ENCODE measurements at regions not wholly inside any gene's neighbourhood (a gene's known extent, or its start where the extent isn't known, plus 50 kb on each side); places are given as distances from the start of the nearest gene placed in this dataset.

GRCh38 chr10:126783806-126784557 is 113.5 kb upstream of the C10orf90 start:
- DNase-seq (ENCODE audit: low read depth), result no peak

GRCh38 chr10:126787201-126787600 is 116.7 kb upstream of the C10orf90 start:
- DNase-seq (ENCODE audit: low read depth), result no peak

- DNase-seq (ENCODE audit: low read depth), result no peak
These were observed 109.9 kb upstream of the DOCK1 start for GRCh38 chr10:126795318-126795717.

- DNase-seq (ENCODE audit: low read depth), result no peak
These were observed 106.6 kb upstream of the DOCK1 start for GRCh38 chr10:126798649-126799048.

- DNase-seq (ENCODE audit: low read depth), result no peak
These were observed 101.8 kb upstream of the DOCK1 start for GRCh38 chr10:126803394-126803793.

GRCh38 chr10:126804396-126804795 is 100.8 kb upstream of the DOCK1 start:
- no peak for DNase-seq (ENCODE audit: low read depth)

GRCh38 chr10:126806498-126806897 is 98.7 kb upstream of the DOCK1 start:
- no peak for DNase-seq (ENCODE audit: low read depth)

- DNase-seq (ENCODE audit: low read depth), result no peak
These were observed 98.1 kb upstream of the DOCK1 start for GRCh38 chr10:126806991-126807702.

- DNase-seq (ENCODE audit: low read depth), result no peak
These were observed 97.1 kb upstream of the DOCK1 start for GRCh38 chr10:126808103-126808502.

- no peak for DNase-seq (ENCODE audit: low read depth)
These were observed 91.8 kb upstream of the DOCK1 start for GRCh38 chr10:126813432-126813831.

- DNase-seq (ENCODE audit: low read depth), result no peak
These were observed 71.7 kb upstream of the DOCK1 start for GRCh38 chr10:126833542-126833941.

- no peak for DNase-seq (ENCODE audit: low read depth)
These were observed 69.2 kb upstream of the DOCK1 start for GRCh38 chr10:126836009-126836408.

- DNase-seq (ENCODE audit: low read depth), result no peak
These were observed 66.9 kb upstream of the DOCK1 start for GRCh38 chr10:126838316-126838715.

- DNase-seq (ENCODE audit: low read depth), result no peak
These were observed 66.0 kb upstream of the DOCK1 start for GRCh38 chr10:126839094-126839761.

- no peak for DNase-seq (ENCODE audit: low read depth)
These were observed 64.6 kb upstream of the DOCK1 start for GRCh38 chr10:126840576-126841135.

GRCh38 chr10:126841341-126841895 is 63.8 kb upstream of the DOCK1 start:
- no peak for DNase-seq (ENCODE audit: low read depth)

- no peak for DNase-seq (ENCODE audit: low read depth)
These were observed 62.9 kb upstream of the DOCK1 start for GRCh38 chr10:126842356-126842755.

GRCh38 chr10:126842836-126843235 is 62.4 kb upstream of the DOCK1 start:
- DNase-seq (ENCODE audit: low read depth), result no peak

GRCh38 chr10:126843299-126843934 is 61.8 kb upstream of the DOCK1 start:
- no peak for DNase-seq (ENCODE audit: low read depth)

GRCh38 chr10:126844406-126844805 is 60.8 kb upstream of the DOCK1 start:
- no peak for DNase-seq (ENCODE audit: low read depth)

GRCh38 chr10:126846469-126846868 is 58.8 kb upstream of the DOCK1 start:
- no peak for DNase-seq (ENCODE audit: low read depth)

- DNase-seq (ENCODE audit: low read depth), result no peak
These were observed 58.3 kb upstream of the DOCK1 start for GRCh38 chr10:126846959-126847358.
